IPS-18a (cell line): ENCODE measurements at regions not wholly inside any gene's neighbourhood (a gene's known extent, or its start where the extent isn't known, plus 50 kb on each side); places are given as distances from the start of the nearest gene placed in this dataset.
"Not testable (repeated sequence)": the region's sequence is repeated elsewhere in the genome, so short reads cannot be mapped to it uniquely, and the experiment has no call there.

Experiments
- H3K27ac ChIP-seq: one replicate; pipeline ENCODE4 v1.5.1; 2013; ENCODE audit warnings: low read length
- H3K27me3 ChIP-seq: one replicate; pipeline ENCODE4 v1.6.1; 2013; ENCODE audit warnings: mild to moderate bottlenecking, low read length; ENCODE audit not compliant: control insufficient read depth, insufficient read depth
- H3K36me3 ChIP-seq: one replicate; pipeline ENCODE4 v1.6.1; 2013; ENCODE audit warnings: low read depth, low read length; ENCODE audit not compliant: control insufficient read depth
- H3K4me1 ChIP-seq: one replicate; pipeline ENCODE4 v1.6.1; 2013; ENCODE audit warnings: low read depth, low read length; ENCODE audit not compliant: control insufficient read depth
- H3K4me3 ChIP-seq: one replicate; pipeline ENCODE4 v1.5.1; 2013; ENCODE audit warnings: low read length
- H3K9ac ChIP-seq: one replicate; pipeline ENCODE4 v1.6.1; 2013; ENCODE audit warnings: mild to moderate bottlenecking, low read length, moderate library complexity
- H3K9me3 ChIP-seq: one replicate; pipeline ENCODE4 v1.6.1; 2013; ENCODE audit warnings: low read depth, low read length; ENCODE audit not compliant: control insufficient read depth

DNA sequence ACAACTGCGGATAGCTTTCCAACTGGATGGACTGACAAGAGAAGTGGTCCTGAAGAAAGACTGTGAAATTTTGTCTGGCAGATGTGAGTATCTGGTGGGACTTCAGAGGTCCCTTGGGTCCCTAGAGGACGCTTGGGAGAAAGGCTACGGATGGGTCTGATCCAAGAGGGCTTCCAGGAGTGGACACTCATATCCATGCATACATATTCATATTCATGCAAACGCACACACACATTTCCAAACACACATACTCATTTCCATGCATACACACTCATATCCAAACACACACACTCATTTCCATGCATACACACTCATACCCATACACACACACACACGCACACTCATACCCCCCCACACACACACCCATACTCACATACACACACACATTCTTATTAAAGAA lies 200.2 kb upstream of the DDX18 start:
- no peak overlapping the region for H3K4me3 ChIP-seq
- H3K9ac ChIP-seq: no peak overlapping the region
- no peaks in the 10 kb centered on the region for H3K27me3 ChIP-seq
- H3K9me3 ChIP-seq: no peaks in the 10 kb centered on the region
- no peaks in the 10 kb centered on the region for H3K36me3 ChIP-seq
- H3K27ac ChIP-seq: no peak overlapping the region
- no peaks in the 10 kb centered on the region for H3K4me1 ChIP-seq

DNA sequence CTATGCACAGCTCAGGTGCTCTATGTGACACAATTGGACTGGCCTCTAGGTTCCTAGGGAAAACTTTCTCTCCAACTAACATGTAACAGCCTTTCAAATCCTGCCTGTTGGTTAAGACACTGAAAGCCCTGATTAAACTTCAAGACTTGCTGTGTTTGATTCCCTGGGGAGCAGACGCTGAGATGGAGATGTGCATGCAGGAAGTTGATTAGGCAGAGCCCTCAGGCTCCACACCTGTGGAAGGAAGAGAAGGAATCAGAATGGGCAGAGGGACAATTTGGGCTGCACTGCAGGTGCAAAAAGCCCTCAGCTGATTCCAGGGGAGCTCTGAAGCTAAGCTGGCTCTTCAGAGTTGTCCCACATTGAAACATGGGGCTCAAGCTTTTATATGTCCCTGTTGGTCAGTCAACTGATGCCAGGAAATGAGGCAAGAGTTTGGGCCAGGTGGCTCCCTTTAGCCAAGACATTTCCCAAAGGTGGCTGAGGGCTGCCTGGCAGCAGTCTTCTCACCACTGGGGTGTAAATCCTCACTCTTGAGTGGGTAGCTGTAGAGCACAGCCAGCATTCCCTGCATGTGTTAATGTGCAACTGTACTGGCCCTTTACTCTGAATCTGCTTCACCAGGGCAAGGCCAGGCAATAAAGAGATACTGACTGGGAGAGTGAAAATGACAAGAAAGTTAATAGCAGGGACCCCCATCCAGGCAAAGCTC lies 199.5 kb upstream of the DDX18 start:
- H3K36me3 ChIP-seq: no peaks in the 10 kb centered on the region
- no peak overlapping the region for H3K27ac ChIP-seq
- H3K9me3 ChIP-seq: no peaks in the 10 kb centered on the region
- H3K9ac ChIP-seq: no peak overlapping the region
- H3K27me3 ChIP-seq: no peaks in the 10 kb centered on the region
- no peaks in the 10 kb centered on the region for H3K4me1 ChIP-seq
- H3K4me3 ChIP-seq: no peak overlapping the region

DNA sequence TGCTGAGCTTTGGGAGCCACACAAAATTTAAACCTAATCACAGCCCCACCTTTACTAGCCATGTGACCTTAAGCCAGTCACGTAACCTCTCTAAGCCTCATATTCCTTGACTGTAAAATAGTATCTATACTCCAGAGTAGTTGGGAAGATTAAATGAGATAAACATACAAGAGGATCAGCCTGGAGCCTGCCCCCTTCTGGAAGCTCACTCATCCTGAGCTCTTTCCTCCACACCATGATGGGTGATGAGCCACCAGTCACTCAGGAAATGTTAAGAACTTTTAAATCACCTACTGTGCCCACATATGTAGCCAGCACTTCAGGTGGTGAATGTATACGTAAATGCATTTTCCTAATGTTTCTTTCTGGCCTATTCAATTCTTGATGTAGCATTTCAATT lies 195.9 kb upstream of the DDX18 start:
- peaks cover 4% of the 10 kb centered on the region for H3K4me1 ChIP-seq
- H3K9me3 ChIP-seq: no peaks in the 10 kb centered on the region
- H3K27ac ChIP-seq: no peak overlapping the region
- no peaks in the 10 kb centered on the region for H3K27me3 ChIP-seq
- H3K36me3 ChIP-seq: no peaks in the 10 kb centered on the region
- H3K4me3 ChIP-seq: no peak overlapping the region
- H3K9ac ChIP-seq: no peak overlapping the region

DNA sequence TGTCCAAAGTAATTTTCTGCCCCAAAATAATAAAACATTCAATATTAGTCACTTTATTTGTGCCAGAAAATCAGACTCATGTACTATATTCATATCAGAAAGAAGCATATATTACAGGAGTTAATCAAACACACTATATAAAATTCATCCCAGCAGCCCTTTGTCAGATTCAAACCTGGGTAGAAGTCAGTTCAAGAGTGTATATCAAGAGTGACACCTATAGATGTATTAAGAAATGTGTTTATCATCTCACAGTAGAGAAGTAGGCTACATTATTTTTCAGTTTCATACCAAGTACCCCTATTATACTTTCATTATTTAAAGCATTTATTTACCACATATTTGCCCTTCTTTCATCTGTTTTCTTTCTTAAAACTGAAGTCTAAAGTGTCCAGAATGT lies 193.2 kb upstream of the DDX18 start:
- Histone ChIP-seq H3K27ac (no peak overlapping the region), H3K9ac (no peak overlapping the region), H3K4me3 (peak overlapping the region; percentile 71), H3K9me3 (no peaks in the 10 kb centered on the region), H3K4me1 (peaks cover 4% of the 10 kb centered on the region), H3K36me3 (no peaks in the 10 kb centered on the region), H3K27me3 (no peaks in the 10 kb centered on the region)

DNA sequence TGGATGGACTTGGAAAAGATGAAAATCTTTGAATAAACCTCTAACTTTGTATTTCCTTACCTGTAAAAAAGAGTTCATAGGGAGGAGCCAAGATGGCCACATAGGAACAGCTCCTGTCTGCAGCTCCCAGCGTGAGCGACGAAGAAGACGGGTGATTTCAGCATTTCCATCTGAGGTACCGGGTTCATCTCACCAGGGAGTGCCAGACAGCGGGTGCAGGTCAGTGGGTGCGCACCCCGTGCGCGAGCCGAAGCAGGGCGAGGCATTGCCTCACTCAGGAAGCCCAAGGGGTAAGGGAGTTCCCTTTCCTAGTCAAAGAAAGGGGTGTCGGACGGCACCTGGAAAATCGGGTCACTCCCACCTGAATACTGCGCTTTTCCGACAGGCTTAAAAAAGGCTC lies 191.3 kb upstream of the DDX18 start:
- H3K36me3 ChIP-seq, H3K27me3 ChIP-seq, H3K4me1 ChIP-seq, H3K9me3 ChIP-seq: not testable (repeated sequence)
- H3K27ac ChIP-seq: peak overlapping the region; percentile 69
- peak overlapping the region; percentile 71 for H3K4me3 ChIP-seq
- H3K9ac ChIP-seq: peak overlapping the region; percentile 73

DNA sequence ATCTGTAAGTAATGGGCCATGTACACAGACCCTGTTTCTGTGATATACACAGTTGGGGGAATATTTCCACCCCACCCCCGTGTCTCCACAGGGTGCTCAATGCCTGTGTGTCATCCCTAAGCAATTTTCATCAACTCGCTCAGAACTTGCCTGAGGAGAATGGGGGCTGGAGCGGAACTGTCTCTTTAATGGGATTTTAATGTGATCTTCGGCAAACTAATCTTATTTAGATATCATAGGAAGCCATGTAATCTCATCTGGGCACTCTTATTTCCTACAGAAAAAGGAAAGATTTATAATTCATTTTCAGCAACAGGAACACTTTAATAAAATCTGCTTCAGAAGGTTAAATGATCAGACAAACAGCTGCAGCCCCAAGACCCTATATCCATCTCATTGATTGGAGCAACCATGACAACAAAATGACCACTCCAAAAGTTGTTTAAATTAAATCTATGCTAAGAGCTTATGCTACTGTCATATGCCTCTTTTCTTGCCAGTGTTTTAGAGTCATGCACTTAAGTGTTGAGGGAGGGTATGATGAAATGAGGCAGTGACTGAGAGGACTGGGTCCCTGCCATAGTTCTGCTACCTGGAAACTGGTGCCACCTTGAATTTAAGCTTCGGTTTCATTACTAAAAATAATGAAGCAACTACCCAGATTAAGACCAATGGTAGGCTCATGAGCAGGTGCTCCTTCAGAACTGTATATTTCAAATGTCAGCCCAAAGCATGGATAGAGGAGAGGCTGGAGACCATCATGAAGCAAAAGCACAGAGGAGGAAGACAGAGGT lies 183.1 kb upstream of the DDX18 start:
- H3K9ac ChIP-seq: no peak overlapping the region
- no peaks in the 10 kb centered on the region for H3K4me1 ChIP-seq
- H3K27ac ChIP-seq: no peak overlapping the region
- H3K9me3 ChIP-seq: no peaks in the 10 kb centered on the region
- no peaks in the 10 kb centered on the region for H3K36me3 ChIP-seq
- no peak overlapping the region for H3K4me3 ChIP-seq
- no peaks in the 10 kb centered on the region for H3K27me3 ChIP-seq

DNA sequence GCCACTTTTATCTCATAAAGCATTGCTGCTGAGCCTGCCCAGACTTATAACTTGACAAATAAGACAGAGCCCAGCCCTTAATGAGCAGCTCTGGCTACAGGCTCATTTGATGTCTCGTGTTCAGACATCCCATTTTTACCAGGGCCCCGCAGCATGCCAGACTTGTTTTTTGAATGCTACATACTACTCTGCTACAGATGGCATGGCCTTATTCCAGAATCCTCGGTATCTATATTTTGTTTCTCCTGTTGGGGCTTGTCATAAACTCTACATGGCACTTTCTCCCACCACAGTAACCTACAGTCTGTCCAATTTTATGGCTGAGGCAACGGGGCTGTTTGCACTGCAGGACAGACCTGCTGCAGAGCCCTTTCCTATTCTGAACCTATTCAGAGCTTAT lies 179.0 kb upstream of the DDX18 start:
- H3K4me3 ChIP-seq: no peak overlapping the region
- no peaks in the 10 kb centered on the region for H3K27me3 ChIP-seq

DNA sequence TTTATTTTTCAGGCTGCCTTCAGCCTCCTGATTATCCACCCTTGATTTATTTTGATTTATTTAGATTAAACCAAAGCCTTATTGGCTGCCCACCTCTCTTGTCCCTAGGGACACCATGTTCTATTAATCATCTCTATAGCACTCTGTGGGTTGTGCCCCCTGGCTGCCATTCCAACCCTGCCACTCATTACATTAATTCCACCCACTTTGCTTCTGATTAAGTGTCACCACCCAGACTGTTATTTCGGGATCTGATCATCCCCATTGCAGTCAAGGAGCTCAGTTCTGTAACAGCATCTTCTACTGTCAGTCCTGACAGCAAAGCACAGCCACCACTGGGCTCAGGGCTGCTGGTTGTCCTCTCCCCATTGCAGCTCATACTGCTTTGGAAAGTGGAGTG lies 175.1 kb upstream of the DDX18 start:
- H3K4me1 ChIP-seq: no peaks in the 10 kb centered on the region
- no peak overlapping the region for H3K4me3 ChIP-seq
- H3K36me3 ChIP-seq: no peaks in the 10 kb centered on the region
- no peaks in the 10 kb centered on the region for H3K27me3 ChIP-seq
- H3K9me3 ChIP-seq: no peaks in the 10 kb centered on the region
- no peak overlapping the region for H3K27ac ChIP-seq
- no peak overlapping the region for H3K9ac ChIP-seq

More for the DNA sequence above, 179.0 kb upstream of the DDX18 start:
- H3K9ac ChIP-seq: no peak overlapping the region
- no peaks in the 10 kb centered on the region for H3K9me3 ChIP-seq
- no peaks in the 10 kb centered on the region for H3K36me3 ChIP-seq
- H3K4me1 ChIP-seq: no peaks in the 10 kb centered on the region
- no peak overlapping the region for H3K27ac ChIP-seq

DNA sequence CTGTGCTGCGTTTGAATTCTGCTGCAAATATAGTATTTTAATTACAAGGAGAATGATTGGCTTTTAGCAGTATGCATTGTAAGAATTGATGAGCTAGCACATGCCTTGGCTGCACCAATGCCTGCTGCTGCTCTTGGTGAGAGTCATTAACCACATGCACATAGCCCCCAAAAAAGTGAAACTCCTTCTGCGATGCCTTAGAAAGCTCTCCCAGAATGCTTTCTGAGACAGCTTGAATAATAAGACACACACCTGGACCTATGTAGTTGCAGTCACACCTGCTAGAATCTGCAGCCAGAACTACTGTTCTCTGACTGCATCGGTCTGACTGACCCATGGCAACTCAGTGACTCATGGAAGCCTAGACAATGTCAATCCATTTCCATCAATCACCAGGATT lies 170.1 kb upstream of the DDX18 start:
- no peaks in the 10 kb centered on the region for H3K36me3 ChIP-seq
- H3K9ac ChIP-seq: no peak overlapping the region
- no peaks in the 10 kb centered on the region for H3K4me1 ChIP-seq
- H3K27me3 ChIP-seq: no peaks in the 10 kb centered on the region
- no peak overlapping the region for H3K27ac ChIP-seq
- H3K9me3 ChIP-seq: no peaks in the 10 kb centered on the region
- no peak overlapping the region for H3K4me3 ChIP-seq

DNA sequence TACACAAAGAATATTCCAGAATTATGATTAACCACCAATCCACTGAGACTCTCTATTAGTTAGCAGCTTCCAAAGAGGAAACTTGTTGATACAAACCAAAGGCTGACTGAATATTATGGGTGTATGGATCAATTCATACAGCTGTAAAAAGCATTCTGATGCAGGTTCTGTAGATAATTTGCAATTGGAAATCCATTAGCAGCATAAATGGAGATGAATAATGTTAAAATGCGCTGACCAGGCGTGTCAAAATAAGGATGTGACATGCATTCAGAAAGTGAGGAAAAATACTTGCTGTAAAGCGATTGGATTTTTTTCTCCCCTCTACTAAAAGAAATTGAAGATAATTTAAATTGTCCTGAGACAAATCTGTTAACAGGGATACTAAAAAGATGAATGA lies 169.0 kb upstream of the DDX18 start:
- Histone ChIP-seq H3K27me3 (no peaks in the 10 kb centered on the region), H3K9me3 (no peaks in the 10 kb centered on the region), H3K9ac (no peak overlapping the region), H3K4me3 (no peak overlapping the region), H3K4me1 (no peaks in the 10 kb centered on the region), H3K27ac (no peak overlapping the region), H3K36me3 (no peaks in the 10 kb centered on the region)

DNA sequence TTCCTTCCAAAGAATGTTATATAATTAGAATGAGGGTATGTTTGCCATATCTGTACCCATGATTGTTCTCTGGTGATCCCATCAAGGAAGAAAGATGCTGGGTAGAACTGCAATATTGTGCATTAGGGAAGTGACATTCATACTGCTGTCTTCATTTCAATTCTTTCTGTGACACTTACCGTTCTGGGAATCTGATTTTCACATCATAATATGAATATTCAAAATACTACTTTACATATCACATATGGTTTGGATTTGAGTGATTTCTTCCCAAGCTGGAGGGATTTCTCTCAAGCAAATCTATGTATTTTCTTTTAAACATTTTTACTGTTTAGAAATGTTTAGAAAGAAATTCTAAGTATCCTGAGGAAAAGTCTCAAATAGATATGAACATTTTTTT lies 168.4 kb upstream of the DDX18 start:
- H3K9ac ChIP-seq: no peak overlapping the region
- H3K27me3 ChIP-seq: no peaks in the 10 kb centered on the region
- no peaks in the 10 kb centered on the region for H3K4me1 ChIP-seq
- H3K9me3 ChIP-seq: no peaks in the 10 kb centered on the region
- H3K4me3 ChIP-seq: no peak overlapping the region
- H3K27ac ChIP-seq: no peak overlapping the region
- H3K36me3 ChIP-seq: no peaks in the 10 kb centered on the region

DNA sequence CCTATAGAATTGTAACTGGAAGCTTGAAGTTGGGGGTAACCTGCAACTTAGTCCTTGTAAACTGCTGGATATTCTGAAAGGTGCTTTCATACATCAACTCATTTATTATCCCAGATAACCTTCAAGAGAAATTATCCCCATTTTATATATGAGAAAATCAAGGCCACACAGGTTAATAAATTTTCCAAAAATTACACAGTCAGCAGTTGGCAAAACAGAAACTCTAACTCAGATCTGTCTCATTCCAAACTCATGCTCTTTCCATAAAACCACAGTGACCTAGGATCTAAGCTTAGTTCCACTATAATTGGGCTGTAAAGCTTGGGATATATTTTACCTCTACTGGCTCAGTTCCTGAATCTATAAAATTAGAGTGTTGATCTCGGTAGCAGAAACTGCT lies 167.6 kb upstream of the DDX18 start:
- H3K27me3 ChIP-seq: no peaks in the 10 kb centered on the region
- H3K9me3 ChIP-seq: no peaks in the 10 kb centered on the region
- H3K36me3 ChIP-seq: no peaks in the 10 kb centered on the region
- H3K4me1 ChIP-seq: no peaks in the 10 kb centered on the region
- H3K9ac ChIP-seq: no peak overlapping the region
- no peak overlapping the region for H3K4me3 ChIP-seq
- H3K27ac ChIP-seq: no peak overlapping the region
